GM10847 (cell line): ENCODE measurements at regions not wholly inside any gene's neighbourhood (a gene's known extent, or its start where the extent isn't known, plus 50 kb on each side); places are given as distances from the start of the nearest gene placed in this dataset.

Experiments
- POLR2A ChIP-seq: IDR thresholded peaks from 2 replicates; pipeline ENCODE4 v1.6.1; 2011; ENCODE audit not compliant: insufficient read length; ENCODE audit errors: extremely low read depth

- TF ChIP-seq POLR2A: no peak
Observed at GRCh38 chr13:33438918-33439317, 153.4 kb upstream of the STARD13 start.

DNA sequence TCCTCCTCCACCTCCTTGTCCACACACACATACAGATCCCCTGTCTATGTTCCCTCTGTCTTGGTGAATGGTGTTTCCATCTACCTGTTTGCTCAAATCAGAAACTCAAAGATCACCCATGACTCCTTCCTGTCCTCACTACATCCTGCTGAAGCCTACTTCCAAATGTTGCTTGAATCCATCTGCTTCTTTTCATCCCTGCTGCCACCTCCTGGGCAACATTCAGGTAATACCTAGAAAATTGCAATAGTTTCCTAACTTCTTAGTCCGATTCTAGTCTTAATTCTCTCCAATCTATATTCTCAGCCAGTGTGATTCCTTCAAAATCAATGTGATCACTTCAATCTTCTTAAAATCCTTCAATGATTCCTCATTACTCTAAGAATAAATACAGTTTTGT is 155.5 kb upstream of the STARD13 start:
- no peak for TF ChIP-seq POLR2A

GRCh38 chr13:33445024-33445423 is 159.5 kb upstream of the STARD13 start:
- no peak for TF ChIP-seq POLR2A

- TF ChIP-seq POLR2A: no peak
Observed at GRCh38 chr13:33445476-33445875, 159.9 kb upstream of the STARD13 start.

- no peak for TF ChIP-seq POLR2A
Observed at GRCh38 chr13:33446821-33447725, 161.5 kb upstream of the STARD13 start.

DNA sequence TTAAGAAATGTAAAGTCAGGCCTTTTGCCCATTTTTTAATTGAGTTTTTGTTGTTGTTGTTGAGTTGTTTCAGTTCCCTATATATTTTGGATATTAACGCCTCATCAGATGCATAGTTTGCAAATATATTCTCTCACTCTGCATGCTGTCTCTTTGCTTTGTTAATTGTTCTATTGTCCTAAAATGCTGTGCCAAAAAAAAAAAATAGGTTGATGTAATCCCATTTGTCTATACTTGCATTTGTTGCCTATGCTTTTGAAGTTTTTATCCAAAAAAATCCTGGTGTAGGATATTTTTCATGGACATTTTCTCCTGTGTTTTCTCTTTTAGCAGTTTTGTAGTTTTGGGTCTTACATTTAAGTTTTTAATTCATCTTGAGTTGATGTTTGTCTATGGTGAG is 163.3 kb upstream of the STARD13 start:
- TF ChIP-seq POLR2A: no peak

- no peak for TF ChIP-seq POLR2A
Observed at GRCh38 chr13:33450956-33451709, 165.6 kb upstream of the STARD13 start.

DNA sequence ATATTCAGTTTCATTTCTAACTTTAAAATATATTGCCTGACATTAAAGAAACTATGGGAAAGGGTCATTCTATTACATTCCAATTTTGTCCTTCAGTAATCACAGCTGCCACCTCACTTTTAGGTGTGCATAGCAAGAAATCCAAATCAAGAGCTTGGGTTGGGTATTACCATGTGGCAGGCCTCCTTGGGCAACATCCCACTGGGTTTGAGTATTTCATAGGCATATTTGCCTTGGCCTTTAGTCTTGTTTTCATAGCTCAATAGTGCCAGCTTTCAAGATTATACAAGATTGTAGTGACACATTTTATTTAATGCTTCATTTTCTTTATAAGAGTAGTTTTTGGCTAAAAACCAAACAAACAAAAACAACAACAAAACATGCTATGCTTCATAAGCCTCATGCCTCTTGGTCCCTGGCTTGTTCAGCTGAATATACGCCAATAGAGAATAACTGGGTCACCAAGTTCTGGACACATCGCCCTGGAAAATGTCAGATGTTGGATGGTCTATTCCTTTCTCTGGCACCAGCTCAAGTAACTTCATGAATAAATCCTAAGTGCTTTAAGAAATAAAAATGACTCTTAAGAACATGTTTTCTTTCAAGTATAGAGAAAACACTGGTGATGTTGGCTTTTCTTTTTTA is 167.4 kb upstream of the STARD13 start:
- TF ChIP-seq POLR2A: no peak

- no peak for TF ChIP-seq POLR2A
Observed at GRCh38 chr13:33453936-33454335, 168.4 kb upstream of the STARD13 start.

GRCh38 chr13:33454844-33455705 is 169.5 kb upstream of the STARD13 start:
- no peak for TF ChIP-seq POLR2A

DNA sequence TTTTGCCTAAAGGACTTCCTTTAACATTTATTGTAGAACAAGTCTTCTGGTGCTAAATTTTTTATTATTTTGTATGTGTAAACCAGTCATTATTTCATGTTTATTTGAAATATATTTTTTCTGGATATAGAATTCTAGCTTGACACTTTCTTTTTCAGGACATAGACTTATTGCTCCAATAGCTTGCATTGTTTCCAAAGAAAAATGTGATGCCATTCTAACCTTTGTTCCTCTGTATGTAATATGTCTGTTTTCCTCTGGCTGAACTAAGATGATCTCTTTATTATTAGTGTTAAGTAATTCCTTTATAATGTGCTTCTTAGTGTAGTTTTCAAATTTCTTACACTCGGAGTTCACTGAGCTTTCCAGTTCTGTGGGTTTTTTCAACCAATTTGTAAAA is 174.1 kb upstream of the STARD13 start:
- TF ChIP-seq POLR2A: no peak

GRCh38 chr13:33462109-33462508 is 176.6 kb upstream of the STARD13 start:
- TF ChIP-seq POLR2A: no peak

GRCh38 chr13:33464345-33464744 is 178.8 kb upstream of the STARD13 start:
- TF ChIP-seq POLR2A: no peak

- TF ChIP-seq POLR2A: no peak
Observed at GRCh38 chr13:33466262-33466661, 180.7 kb upstream of the STARD13 start.

GRCh38 chr13:33467556-33467955 is 182.0 kb upstream of the STARD13 start:
- TF ChIP-seq POLR2A: no peak

GRCh38 chr13:33471204-33471603 is 185.6 kb upstream of the STARD13 start:
- TF ChIP-seq POLR2A: no peak
